ENCODE measurements at regions not wholly inside any gene's neighbourhood (a gene's known extent, or its start where the extent isn't known, plus 50 kb on each side); places are given as distances from the start of the nearest gene placed in this dataset.
"Not testable (repeated sequence)": the region's sequence is repeated elsewhere in the genome, so short reads cannot be mapped to it uniquely, and the experiment has no call there.

- no peaks in the 10 kb centered on the region for H3K36me3 Mint-ChIP-seq
- CTCF ChIA-PET: no interaction called here
- DNase-seq: no peak
- H3K4me3 Mint-ChIP-seq: no peak overlapping the region
- peaks cover 9% of the 10 kb centered on the region for H3K9me3 Mint-ChIP-seq
- H3K27ac Mint-ChIP-seq: no peak overlapping the region
- H3K27me3 Mint-ChIP-seq: no peaks in the 10 kb centered on the region
- H3K4me1 Mint-ChIP-seq: no peaks in the 10 kb centered on the region
Observed at GRCh38 chr3:82392203-82392775, 630.8 kb upstream of the GBE1 start.

GRCh38 chr3:82390868-82391267 is 629.4 kb upstream of the GBE1 start:
- Mint-ChIP-seq H3K4me1 (no peaks in the 10 kb centered on the region), H3K4me3 (no peak overlapping the region), H3K9me3 (peaks cover 9% of the 10 kb centered on the region), H3K36me3 (no peaks in the 10 kb centered on the region), H3K27me3 (no peaks in the 10 kb centered on the region), H3K27ac (no peak overlapping the region)
- DNase-seq: no peak
- CTCF ChIA-PET: no interaction called here

DNA sequence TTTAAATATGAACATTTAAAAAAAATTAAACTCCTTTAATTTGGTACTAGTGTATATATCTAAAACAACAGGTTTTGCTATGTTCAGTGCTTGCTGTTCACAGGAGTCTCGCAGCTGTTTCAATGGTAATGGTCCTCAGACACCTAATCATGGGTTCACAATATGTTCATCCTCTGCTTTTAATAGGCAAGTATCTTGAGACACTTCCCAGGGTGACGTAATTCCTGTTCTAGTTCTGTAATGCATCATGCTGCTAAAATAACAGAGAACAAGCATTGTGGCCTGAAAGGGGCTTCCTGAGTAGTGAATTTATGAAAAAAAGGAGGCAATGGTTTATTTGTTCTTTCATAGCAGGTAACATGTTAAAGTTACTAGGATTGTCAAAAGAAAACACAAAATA is 625.2 kb upstream of the GBE1 start:
- CTCF ChIA-PET: no interaction called here
- no peak overlapping the region for H3K27ac Mint-ChIP-seq
- H3K4me3 Mint-ChIP-seq: no peak overlapping the region
- H3K9me3 Mint-ChIP-seq: peaks cover 9% of the 10 kb centered on the region
- H3K4me1 Mint-ChIP-seq: no peaks in the 10 kb centered on the region
- no peaks in the 10 kb centered on the region for H3K27me3 Mint-ChIP-seq
- DNase-seq: no peak
- H3K36me3 Mint-ChIP-seq: no peaks in the 10 kb centered on the region

GRCh38 chr3:82384181-82384580 is 622.7 kb upstream of the GBE1 start:
- no peak overlapping the region for H3K4me3 Mint-ChIP-seq
- peak overlapping the region; percentile 52 for H3K27ac Mint-ChIP-seq

GRCh38 chr3:82382831-82383230 is 621.4 kb upstream of the GBE1 start:
- H3K27ac Mint-ChIP-seq: no peak overlapping the region
- peaks cover 4% of the 10 kb centered on the region for H3K9me3 Mint-ChIP-seq
- H3K36me3 Mint-ChIP-seq: no peaks in the 10 kb centered on the region
- H3K4me1 Mint-ChIP-seq: no peaks in the 10 kb centered on the region
- H3K4me3 Mint-ChIP-seq: no peak overlapping the region
- DNase-seq: no peak
- CTCF ChIA-PET: no interaction called here
- no peaks in the 10 kb centered on the region for H3K27me3 Mint-ChIP-seq

More at GRCh38 chr3:82384181-82384580, 622.7 kb upstream of the GBE1 start:
- CTCF ChIA-PET: no interaction called here
- DNase-seq: no peak
- Mint-ChIP-seq H3K9me3 (peaks cover 3% of the 10 kb centered on the region), H3K27me3 (no peaks in the 10 kb centered on the region), H3K36me3 (no peaks in the 10 kb centered on the region), H3K4me1 (no peaks in the 10 kb centered on the region)

- Mint-ChIP-seq H3K9me3 (peaks cover 25% of the 10 kb centered on the region), H3K27me3 (no peaks in the 10 kb centered on the region), H3K4me1 (no peaks in the 10 kb centered on the region), H3K4me3 (no peak overlapping the region), H3K27ac (no peak overlapping the region), H3K36me3 (no peaks in the 10 kb centered on the region)
- DNase-seq: no peak
- CTCF ChIA-PET: no interaction called here
Observed at GRCh38 chr3:82378392-82378791, 616.9 kb upstream of the GBE1 start.

GRCh38 chr3:82376883-82377282 is 615.4 kb upstream of the GBE1 start:
- H3K4me1 Mint-ChIP-seq: no peaks in the 10 kb centered on the region
- no peaks in the 10 kb centered on the region for H3K36me3 Mint-ChIP-seq
- CTCF ChIA-PET: interaction anchor here (0.6 kb wide), 1 partner anchor 253 kb away, joined by 3 read pairs; no protein-coding TSS in a partner anchor
- DNase-seq: no peak
- no peak overlapping the region for H3K27ac Mint-ChIP-seq
- no peak overlapping the region for H3K4me3 Mint-ChIP-seq
- H3K27me3 Mint-ChIP-seq: no peaks in the 10 kb centered on the region
- peaks cover 27% of the 10 kb centered on the region for H3K9me3 Mint-ChIP-seq

DNA sequence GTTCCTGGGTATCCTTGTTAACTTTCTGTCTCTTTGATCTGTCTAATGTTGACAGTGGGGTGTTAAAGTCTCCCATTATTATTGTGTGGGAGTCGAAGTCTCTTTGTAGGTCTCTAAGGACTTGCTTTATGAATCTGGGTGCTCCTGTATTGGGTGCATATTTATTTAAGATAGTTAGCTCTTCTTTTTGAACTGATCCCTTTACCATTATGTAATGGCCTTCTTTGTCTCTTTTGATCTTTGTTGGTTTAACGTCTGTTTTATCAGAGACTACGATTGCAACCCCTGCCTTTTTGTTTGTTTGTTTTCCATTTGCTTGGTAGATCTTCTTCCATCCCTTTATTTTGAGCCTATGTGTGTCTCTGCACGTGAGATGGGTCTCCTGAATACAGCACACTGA is 612.4 kb upstream of the GBE1 start:
- CTCF ChIA-PET, H3K4me3 Mint-ChIP-seq, DNase-seq, H3K27ac Mint-ChIP-seq, H3K4me1 Mint-ChIP-seq, H3K27me3 Mint-ChIP-seq, H3K36me3 Mint-ChIP-seq: not testable (repeated sequence)
- peaks cover 27% of the 10 kb centered on the region for H3K9me3 Mint-ChIP-seq

DNA sequence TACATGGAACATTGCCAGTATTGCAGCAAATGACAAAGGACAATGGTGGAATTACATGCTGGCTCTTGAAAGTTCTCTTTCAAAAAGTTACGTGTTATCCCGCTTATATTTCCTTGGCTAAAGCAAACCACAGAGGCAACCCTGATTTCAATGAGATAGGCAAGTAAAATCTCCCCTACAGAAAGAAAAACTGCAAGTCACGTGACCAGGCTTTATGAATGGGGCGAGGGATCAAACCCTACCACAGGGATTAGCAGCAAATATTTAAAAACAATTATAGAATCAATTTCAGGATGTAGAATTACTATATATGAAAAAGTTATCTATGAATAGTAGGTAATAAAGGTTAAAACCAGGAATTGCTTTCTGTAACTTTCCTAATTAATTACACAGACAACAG is 603.4 kb upstream of the GBE1 start:
- Mint-ChIP-seq H3K9me3 (no peaks in the 10 kb centered on the region), H3K27me3 (no peaks in the 10 kb centered on the region), H3K36me3 (no peaks in the 10 kb centered on the region), H3K4me3 (no peak overlapping the region), H3K27ac (no peak overlapping the region), H3K4me1 (no peaks in the 10 kb centered on the region)
- CTCF ChIA-PET: no interaction called here
- DNase-seq: no peak

GRCh38 chr3:82363131-82363530 is 601.7 kb upstream of the GBE1 start:
- Mint-ChIP-seq H3K27ac (no peak overlapping the region), H3K4me3 (no peak overlapping the region), H3K36me3 (no peaks in the 10 kb centered on the region), H3K4me1 (no peaks in the 10 kb centered on the region), H3K9me3 (no peaks in the 10 kb centered on the region), H3K27me3 (no peaks in the 10 kb centered on the region)
- DNase-seq: no peak
- CTCF ChIA-PET: no interaction called here

DNA sequence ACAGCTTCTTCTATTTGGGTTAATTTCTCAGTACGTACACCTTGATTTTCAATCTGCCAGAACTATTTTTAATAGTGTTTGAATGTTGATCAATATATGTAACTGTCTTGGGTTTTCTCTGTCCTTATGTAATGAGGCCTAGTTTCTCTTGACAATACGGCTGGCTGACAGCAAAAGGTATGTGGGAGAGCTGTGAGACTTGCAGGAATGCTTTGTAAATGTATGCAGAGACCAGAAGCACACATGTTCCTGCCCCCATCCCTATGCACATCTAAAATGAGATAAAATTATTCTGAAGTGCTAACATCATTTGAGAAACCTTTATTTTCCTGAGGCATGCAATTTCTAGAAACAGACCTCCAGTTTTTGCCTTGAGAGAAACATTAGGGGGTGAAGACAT is 593.8 kb upstream of the GBE1 start:
- no peaks in the 10 kb centered on the region for H3K36me3 Mint-ChIP-seq
- no peak overlapping the region for H3K4me3 Mint-ChIP-seq
- H3K27ac Mint-ChIP-seq: no peak overlapping the region
- CTCF ChIA-PET: no interaction called here
- peaks cover 5% of the 10 kb centered on the region for H3K9me3 Mint-ChIP-seq
- no peaks in the 10 kb centered on the region for H3K4me1 Mint-ChIP-seq
- no peaks in the 10 kb centered on the region for H3K27me3 Mint-ChIP-seq
- DNase-seq: no peak

- CTCF ChIA-PET: no interaction called here
- Mint-ChIP-seq H3K9me3 (peaks cover 5% of the 10 kb centered on the region), H3K36me3 (no peaks in the 10 kb centered on the region), H3K4me3 (no peak overlapping the region), H3K27ac (no peak overlapping the region), H3K27me3 (no peaks in the 10 kb centered on the region), H3K4me1 (no peaks in the 10 kb centered on the region)
- no peak for DNase-seq
Observed at GRCh38 chr3:82354228-82354627, 592.8 kb upstream of the GBE1 start.

- Mint-ChIP-seq H3K36me3 (no peaks in the 10 kb centered on the region), H3K27ac (no peak overlapping the region), H3K4me3 (no peak overlapping the region), H3K4me1 (no peaks in the 10 kb centered on the region), H3K9me3 (peaks cover 5% of the 10 kb centered on the region), H3K27me3 (no peaks in the 10 kb centered on the region)
- CTCF ChIA-PET: no interaction called here
- no peak for DNase-seq
Observed at GRCh38 chr3:82353306-82354171, 592.1 kb upstream of the GBE1 start.

- no peak for DNase-seq
- Mint-ChIP-seq H3K9me3 (peaks cover 7% of the 10 kb centered on the region), H3K36me3 (no peaks in the 10 kb centered on the region), H3K4me1 (no peaks in the 10 kb centered on the region), H3K27ac (no peak overlapping the region), H3K4me3 (no peak overlapping the region), H3K27me3 (no peaks in the 10 kb centered on the region)
- CTCF ChIA-PET: no interaction called here
Observed at GRCh38 chr3:82347585-82347984, 586.1 kb upstream of the GBE1 start.

GRCh38 chr3:82342521-82342920 is 581.1 kb upstream of the GBE1 start:
- H3K36me3 Mint-ChIP-seq: no peaks in the 10 kb centered on the region
- H3K9me3 Mint-ChIP-seq: peaks cover 2% of the 10 kb centered on the region
- no peak for DNase-seq
- H3K4me3 Mint-ChIP-seq: no peak overlapping the region
- H3K4me1 Mint-ChIP-seq: no peaks in the 10 kb centered on the region
- no peaks in the 10 kb centered on the region for H3K27me3 Mint-ChIP-seq
- H3K27ac Mint-ChIP-seq: no peak overlapping the region
- CTCF ChIA-PET: no interaction called here

Measured in activated naive CD4-positive, alpha-beta T cell treated with anti-CD3 and anti-CD28 coated beads, Interleukin-2, amount 10 ng/mL, durations not matched to agents 7 days and 5 days (primary cell).